Panc1 (cell line): ENCODE measurements at regions not wholly inside any gene's neighbourhood (a gene's known extent, or its start where the extent isn't known, plus 50 kb on each side); places are given as distances from the start of the nearest gene placed in this dataset.

Experiments
- POLR2AphosphoS5 ChIP-seq: IDR thresholded peaks from 2 replicates; pipeline ENCODE4 v1.6.1; 2012; ENCODE audit warnings: mild to moderate bottlenecking, low read depth, low read length, moderate library complexity
- REST ChIP-seq, 2 experiments: IDR thresholded peaks; 2 replicates each; pipeline ENCODE4 v1.6.1; 2011 to 2012; ENCODE audit warnings: low read depth in 2 of 2, control low read depth in 1 of 2, low read length in 1 of 2, mild to moderate bottlenecking in 1 of 2, moderate library complexity in 1 of 2; ENCODE audit not compliant: insufficient read depth in 1 of 2
- TF ChIP-seq, protein P1 (sequence below): fragments of 450-650 bp; IDR thresholded peaks from 2 replicates; pipeline ENCODE4 v1.5.1; 2017; ENCODE audit warnings: mild to moderate bottlenecking

DNA sequence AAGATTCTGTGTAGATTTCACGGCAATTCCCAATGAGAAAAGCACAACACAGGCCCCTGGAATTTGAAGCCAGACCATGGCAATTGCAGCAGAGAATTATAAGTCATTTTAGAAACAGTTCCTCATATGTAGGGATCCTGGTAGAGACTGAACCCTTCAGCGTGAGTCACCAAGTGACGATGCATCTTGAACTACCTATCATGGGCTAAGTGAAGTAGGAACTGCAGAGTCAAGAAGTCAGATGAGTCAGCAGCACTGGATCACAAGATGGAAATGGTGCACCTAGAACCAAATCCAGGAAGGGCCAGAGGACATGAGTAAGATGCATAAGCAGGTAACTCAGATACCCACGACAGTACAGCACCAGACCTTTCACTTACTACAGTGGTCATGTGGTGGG is 140.0 kb upstream of the TPK1 start:
- TF ChIP-seq, protein P1, sequence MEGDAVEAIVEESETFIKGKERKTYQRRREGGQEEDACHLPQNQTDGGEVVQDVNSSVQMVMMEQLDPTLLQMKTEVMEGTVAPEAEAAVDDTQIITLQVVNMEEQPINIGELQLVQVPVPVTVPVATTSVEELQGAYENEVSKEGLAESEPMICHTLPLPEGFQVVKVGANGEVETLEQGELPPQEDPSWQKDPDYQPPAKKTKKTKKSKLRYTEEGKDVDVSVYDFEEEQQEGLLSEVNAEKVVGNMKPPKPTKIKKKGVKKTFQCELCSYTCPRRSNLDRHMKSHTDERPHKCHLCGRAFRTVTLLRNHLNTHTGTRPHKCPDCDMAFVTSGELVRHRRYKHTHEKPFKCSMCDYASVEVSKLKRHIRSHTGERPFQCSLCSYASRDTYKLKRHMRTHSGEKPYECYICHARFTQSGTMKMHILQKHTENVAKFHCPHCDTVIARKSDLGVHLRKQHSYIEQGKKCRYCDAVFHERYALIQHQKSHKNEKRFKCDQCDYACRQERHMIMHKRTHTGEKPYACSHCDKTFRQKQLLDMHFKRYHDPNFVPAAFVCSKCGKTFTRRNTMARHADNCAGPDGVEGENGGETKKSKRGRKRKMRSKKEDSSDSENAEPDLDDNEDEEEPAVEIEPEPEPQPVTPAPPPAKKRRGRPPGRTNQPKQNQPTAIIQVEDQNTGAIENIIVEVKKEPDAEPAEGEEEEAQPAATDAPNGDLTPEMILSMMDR, result no peak
- no peak for TF ChIP-seq REST (IDR thresholded peaks at IDR 0.05; ENCODE audit: insufficient read depth in 1 of 2, low read depth in 2 of 2, low read length in 1 of 2)
- TF ChIP-seq POLR2AphosphoS5, result no peak
